IPS-18a (cell line): ENCODE measurements at regions not wholly inside any gene's neighbourhood (a gene's known extent, or its start where the extent isn't known, plus 50 kb on each side); places are given as distances from the start of the nearest gene placed in this dataset.

Experiments
- H3K27ac ChIP-seq: one replicate; pipeline ENCODE4 v1.5.1; 2013; ENCODE audit warnings: low read length
- H3K27me3 ChIP-seq: one replicate; pipeline ENCODE4 v1.6.1; 2013; ENCODE audit warnings: mild to moderate bottlenecking, low read length; ENCODE audit not compliant: control insufficient read depth, insufficient read depth
- H3K36me3 ChIP-seq: one replicate; pipeline ENCODE4 v1.6.1; 2013; ENCODE audit warnings: low read depth, low read length; ENCODE audit not compliant: control insufficient read depth
- H3K4me1 ChIP-seq: one replicate; pipeline ENCODE4 v1.6.1; 2013; ENCODE audit warnings: low read depth, low read length; ENCODE audit not compliant: control insufficient read depth
- H3K4me3 ChIP-seq: one replicate; pipeline ENCODE4 v1.5.1; 2013; ENCODE audit warnings: low read length
- H3K9ac ChIP-seq: one replicate; pipeline ENCODE4 v1.6.1; 2013; ENCODE audit warnings: mild to moderate bottlenecking, low read length, moderate library complexity
- H3K9me3 ChIP-seq: one replicate; pipeline ENCODE4 v1.6.1; 2013; ENCODE audit warnings: low read depth, low read length; ENCODE audit not compliant: control insufficient read depth

DNA sequence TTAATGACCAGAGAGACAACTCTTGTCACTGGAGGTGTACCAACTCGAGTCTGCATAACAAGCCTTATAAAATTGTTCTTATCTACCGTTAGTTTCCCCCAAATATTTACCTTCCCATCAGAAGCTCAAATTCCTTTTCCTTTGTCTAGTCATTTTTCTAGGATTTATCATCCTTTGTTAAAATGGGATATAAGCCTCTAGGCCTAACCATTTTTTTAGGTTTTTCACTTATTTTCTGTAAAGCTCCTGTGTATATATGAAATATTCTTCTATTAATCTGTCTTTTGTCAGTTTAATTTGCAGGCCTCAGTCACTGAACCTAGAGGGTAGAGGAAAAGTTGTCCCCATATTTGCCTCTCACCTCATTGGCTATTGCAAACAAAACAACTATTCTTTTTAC, 99.6 kb upstream of the TNFAIP3 start:
- H3K27me3 ChIP-seq: no peaks in the 10 kb centered on the region
- no peaks in the 10 kb centered on the region for H3K9me3 ChIP-seq
- no peaks in the 10 kb centered on the region for H3K36me3 ChIP-seq
- H3K4me3 ChIP-seq: no peak overlapping the region
- no peaks in the 10 kb centered on the region for H3K4me1 ChIP-seq
- no peak overlapping the region for H3K27ac ChIP-seq
- no peak overlapping the region for H3K9ac ChIP-seq

DNA sequence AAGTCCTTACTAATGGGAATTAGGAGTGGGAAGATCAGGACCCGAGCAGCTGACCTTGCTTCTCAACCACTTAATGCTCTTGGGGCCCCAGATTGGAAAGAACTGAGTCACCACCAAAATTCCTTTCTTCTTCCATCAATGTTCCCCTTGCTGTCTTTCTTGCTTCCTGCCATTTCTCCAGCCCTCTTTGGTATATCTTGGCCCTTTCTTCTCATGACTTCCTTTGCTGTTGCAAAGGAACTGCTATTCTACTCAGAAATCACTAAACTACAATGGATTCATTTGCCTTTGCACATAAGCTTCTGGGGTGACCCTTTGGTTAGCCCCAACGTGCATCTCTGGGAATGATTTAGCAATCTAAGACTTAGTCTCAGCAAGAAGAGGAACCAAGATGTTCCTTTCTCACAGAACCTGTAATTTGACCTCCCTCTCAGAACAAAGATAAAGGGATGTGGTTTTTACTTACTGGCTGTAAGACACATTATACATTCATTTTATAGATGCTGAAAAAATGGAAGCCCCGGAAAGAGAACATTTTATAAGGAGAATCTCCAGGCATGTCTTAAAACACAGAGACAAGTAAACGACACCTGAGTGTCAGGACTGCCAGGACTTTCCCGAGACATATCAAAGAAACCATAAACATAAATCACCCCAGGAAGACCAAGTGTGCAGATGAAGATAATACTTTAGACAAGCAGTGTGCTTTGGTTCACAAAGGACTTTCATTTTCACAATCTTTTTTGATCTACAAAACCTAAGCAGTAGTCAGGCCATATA, 99.0 kb upstream of the TNFAIP3 start:
- Histone ChIP-seq H3K27me3 (no peaks in the 10 kb centered on the region), H3K27ac (no peak overlapping the region), H3K4me1 (no peaks in the 10 kb centered on the region), H3K9me3 (no peaks in the 10 kb centered on the region), H3K9ac (no peak overlapping the region), H3K4me3 (no peak overlapping the region), H3K36me3 (no peaks in the 10 kb centered on the region)

DNA sequence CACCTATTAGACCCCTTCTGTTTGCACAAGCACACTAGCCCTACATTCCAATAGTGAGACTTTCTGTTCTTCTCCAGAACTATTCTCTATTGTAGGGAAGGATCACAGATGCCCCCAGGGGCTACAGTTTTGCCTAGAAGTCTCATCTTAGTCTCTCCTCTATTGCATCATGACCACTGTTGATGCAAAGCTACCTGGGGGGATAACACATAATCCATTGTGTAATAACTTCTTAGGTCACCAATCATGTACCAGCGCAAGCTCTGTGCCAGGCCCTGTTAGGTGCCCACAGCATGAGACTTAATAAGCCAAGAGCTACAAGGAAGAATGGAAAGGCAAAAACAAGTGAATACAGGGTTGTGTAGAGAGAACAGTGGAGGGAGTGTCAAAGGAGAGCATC, 98.1 kb upstream of the TNFAIP3 start:
- H3K4me1 ChIP-seq: no peaks in the 10 kb centered on the region
- H3K27me3 ChIP-seq: no peaks in the 10 kb centered on the region
- no peak overlapping the region for H3K9ac ChIP-seq
- no peaks in the 10 kb centered on the region for H3K9me3 ChIP-seq
- H3K4me3 ChIP-seq: no peak overlapping the region
- H3K36me3 ChIP-seq: no peaks in the 10 kb centered on the region
- no peak overlapping the region for H3K27ac ChIP-seq

DNA sequence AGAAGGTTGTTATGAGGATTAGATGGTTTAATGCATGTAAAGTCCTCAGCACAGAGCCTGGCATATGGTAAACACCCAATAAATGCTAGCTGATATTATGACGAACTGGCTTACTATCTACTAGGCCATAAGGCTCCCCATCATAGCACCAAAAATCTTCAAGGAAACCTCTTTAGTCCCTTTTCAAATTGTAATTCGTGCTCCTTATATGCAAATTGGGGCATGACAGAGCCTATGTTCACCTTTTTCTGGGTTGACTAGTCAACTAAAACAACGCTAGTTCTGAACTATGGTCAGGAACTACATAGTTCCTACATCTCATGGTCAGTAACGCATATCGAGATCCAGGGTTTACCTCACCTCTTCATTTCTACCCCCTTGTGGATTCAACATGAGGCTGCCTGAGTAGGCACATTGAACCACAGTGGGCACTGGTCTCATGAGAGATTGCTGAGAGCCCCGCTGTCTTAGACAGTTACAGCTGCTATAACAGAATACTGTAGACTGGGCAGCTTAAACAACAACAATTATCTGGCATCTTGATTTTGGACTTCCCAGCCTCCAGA, 97.2 kb upstream of the TNFAIP3 start:
- no peaks in the 10 kb centered on the region for H3K27me3 ChIP-seq
- H3K4me3 ChIP-seq: no peak overlapping the region
- H3K36me3 ChIP-seq: no peaks in the 10 kb centered on the region

DNA sequence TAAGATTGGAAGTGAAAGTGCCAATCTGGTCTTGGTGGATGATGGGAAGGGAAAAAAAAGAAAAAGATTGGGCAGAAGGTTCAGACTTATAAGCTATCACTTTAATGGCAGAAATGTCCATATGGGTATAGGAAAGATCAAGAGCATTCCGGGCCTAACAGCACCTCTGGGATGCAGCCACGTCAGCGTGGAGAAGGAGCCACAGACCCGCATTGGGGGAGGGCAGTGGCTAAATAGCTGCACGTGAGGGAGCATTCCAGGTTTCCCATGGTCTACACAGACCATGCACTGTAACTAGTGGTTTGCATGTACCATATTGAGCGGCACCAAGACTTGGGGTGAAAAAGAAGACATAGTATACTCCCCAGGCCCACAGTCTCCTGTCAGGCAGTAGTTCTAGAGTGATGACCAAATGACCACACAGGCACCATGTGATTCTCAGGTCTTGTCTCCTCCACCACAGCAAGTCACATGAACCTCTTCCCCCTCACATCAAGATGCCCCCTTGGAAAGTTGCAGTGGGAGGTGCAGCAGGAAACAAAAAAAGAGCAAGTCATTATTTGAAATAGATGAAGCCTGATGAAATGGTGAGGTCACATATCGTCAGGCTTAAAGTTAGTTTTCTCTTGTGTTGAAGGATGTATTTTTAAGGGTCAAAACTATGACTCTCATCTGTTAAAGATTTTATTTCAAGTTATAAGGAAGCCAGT, 94.4 kb upstream of the TNFAIP3 start:
- Histone ChIP-seq H3K27me3 (no peaks in the 10 kb centered on the region), H3K9ac (no peak overlapping the region), H3K27ac (no peak overlapping the region), H3K4me1 (no peaks in the 10 kb centered on the region), H3K36me3 (no peaks in the 10 kb centered on the region), H3K9me3 (no peaks in the 10 kb centered on the region), H3K4me3 (no peak overlapping the region)

More for the DNA sequence above, 97.2 kb upstream of the TNFAIP3 start:
- Histone ChIP-seq H3K27ac (no peak overlapping the region), H3K4me1 (no peaks in the 10 kb centered on the region), H3K9ac (no peak overlapping the region), H3K9me3 (no peaks in the 10 kb centered on the region)

DNA sequence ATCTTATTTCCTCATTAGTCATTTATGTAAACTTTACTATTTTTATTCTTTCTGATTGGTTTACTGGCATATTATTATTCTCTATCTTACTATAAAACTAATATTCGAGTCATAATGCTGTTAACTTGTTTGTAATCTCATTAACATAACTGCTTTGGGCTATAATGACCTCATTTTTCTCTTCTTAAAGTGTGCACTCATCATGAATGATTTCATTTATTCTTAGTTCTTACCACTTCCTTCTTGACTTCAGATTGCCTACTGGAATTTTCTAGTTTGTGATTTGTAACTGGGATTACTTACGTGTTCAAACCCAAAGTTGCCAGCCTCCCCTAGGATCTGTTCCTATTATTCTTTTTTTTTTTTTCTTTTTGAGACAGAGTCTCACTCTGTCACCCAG, 91.8 kb upstream of the TNFAIP3 start:
- no peak overlapping the region for H3K4me3 ChIP-seq
- H3K9me3 ChIP-seq: no peaks in the 10 kb centered on the region
- no peak overlapping the region for H3K9ac ChIP-seq
- H3K27me3 ChIP-seq: no peaks in the 10 kb centered on the region
- H3K4me1 ChIP-seq: no peaks in the 10 kb centered on the region
- no peak overlapping the region for H3K27ac ChIP-seq
- H3K36me3 ChIP-seq: no peaks in the 10 kb centered on the region

DNA sequence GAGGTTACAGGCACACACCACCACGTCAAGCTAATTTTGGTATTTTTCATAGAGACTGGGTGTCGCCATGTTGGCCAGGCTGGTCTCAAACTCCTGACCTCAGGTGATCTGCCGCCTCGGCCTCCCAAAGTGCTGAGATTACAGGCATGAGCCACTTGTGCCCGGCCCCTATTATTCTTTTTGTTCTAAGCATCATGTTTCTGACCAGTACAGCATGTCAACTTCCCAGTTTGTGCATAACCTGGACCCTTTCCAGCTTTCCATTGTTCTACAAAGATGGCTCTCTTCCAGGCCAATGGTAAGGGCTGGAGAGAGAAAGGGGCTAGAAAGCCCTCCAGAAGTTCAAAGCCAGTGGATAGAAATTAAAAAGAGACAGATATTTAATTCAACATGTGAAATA, 91.3 kb upstream of the TNFAIP3 start:
- no peaks in the 10 kb centered on the region for H3K9me3 ChIP-seq
- H3K27me3 ChIP-seq: no peaks in the 10 kb centered on the region
- H3K9ac ChIP-seq: no peak overlapping the region
- no peak overlapping the region for H3K27ac ChIP-seq
- no peaks in the 10 kb centered on the region for H3K4me1 ChIP-seq
- no peak overlapping the region for H3K4me3 ChIP-seq
- no peaks in the 10 kb centered on the region for H3K36me3 ChIP-seq

DNA sequence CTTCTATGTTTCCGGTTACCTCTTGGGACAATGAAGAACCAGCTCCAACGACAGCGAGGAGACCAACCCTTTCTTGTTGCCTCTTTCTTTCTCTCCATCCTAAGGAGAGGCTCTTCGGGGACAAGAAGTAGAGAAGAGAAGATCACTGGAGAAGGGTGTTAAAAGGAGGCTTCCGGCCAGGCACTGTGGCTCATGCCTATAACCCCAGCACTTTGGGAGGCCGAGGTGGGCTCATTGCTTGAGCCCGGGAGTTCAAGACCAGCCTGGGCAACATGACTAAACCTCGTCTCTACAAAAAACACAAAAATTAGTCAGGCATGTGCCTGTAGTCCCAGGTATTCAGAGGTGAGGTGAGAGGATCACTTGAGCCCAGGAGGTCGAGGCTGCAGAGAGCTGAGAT, 90.8 kb upstream of the TNFAIP3 start:
- Histone ChIP-seq H3K9me3 (no peaks in the 10 kb centered on the region), H3K27me3 (no peaks in the 10 kb centered on the region), H3K4me3 (no peak overlapping the region), H3K4me1 (no peaks in the 10 kb centered on the region), H3K27ac (no peak overlapping the region), H3K36me3 (no peaks in the 10 kb centered on the region), H3K9ac (no peak overlapping the region)

DNA sequence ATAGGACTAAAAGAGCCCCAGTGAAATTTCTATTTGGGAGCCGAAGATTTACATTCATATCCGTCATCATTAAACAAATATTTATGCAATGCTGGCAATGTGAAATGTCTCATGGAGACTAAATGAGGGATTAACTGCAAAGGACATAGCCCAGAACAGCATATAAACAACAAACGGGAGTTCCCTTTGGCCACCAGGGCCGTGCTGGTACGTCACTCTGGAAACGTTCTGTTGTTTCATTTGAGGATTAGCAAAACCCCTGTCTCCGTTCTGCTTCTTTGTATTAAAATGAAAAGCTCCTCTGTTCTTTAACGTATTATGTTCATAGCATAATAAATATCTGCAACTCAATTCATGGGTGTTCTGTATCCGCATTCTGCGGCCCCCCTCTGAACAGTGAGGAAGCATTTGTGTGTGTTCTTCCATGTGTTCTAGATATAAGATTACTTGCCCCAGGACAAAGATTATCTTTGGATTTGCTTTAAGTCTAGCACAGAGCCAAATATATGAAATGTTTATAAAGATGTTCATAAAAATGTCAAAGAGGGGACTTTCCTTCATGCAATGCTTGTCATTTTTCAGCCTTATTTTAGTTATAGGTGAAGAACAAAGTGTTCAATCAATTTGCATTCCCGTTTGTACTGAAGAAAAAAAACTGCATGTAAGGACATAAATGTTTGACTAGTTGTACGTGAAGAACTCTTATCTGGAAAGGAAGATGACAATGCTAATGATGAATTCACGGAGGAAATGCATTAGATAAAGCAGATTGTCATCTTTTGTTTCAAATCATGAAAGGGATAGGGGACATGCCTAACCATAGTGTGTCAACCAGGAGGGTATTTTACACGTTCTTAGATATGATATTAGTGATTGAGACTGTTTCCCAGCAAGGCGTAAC, 90.0 kb upstream of the TNFAIP3 start:
- Histone ChIP-seq H3K27ac (no peak overlapping the region), H3K4me1 (no peaks in the 10 kb centered on the region), H3K27me3 (no peaks in the 10 kb centered on the region), H3K36me3 (no peaks in the 10 kb centered on the region), H3K9me3 (no peaks in the 10 kb centered on the region), H3K9ac (no peak overlapping the region), H3K4me3 (no peak overlapping the region)

DNA sequence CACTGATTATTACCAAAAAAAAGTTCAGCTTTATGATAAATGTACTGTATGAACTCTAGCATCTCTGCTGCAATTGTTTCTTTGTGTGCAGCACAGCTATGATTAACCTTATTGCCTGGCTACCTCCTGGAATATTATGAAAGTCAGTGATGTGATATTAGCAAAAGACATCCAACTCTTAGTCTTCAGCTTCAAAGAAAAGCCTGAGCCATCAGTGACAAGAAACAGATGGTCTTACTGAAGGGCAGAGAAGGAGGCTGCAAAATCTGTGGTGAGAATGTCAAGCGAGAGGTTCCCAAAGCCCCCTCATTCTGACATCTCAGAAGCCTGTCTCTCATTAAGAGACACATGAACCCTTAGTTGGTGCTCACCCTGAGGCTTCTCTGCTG, 89.4 kb upstream of the TNFAIP3 start:
- H3K27ac ChIP-seq: no peak overlapping the region

DNA sequence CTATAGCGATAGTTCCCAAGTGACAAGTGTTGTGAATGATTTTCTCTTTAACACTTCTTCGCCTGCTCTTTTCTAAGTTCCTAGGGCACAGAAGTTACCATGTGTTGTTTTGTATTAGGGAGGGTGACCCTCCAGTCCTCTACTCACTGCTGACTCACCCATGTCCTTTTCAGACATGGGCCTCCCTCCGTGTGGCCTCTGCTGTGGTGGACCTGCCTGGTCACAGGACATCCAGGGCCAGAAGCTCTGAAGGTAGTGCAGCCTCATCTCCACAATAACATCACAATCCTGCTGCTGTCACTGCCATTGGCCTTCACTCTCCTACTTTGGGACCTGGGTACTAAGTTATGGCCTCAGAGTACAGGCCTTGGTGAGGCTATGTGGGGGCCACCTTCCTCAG, 87.1 kb upstream of the TNFAIP3 start:
- Histone ChIP-seq H3K36me3 (no peaks in the 10 kb centered on the region), H3K9ac (no peak overlapping the region), H3K27me3 (no peaks in the 10 kb centered on the region), H3K9me3 (no peaks in the 10 kb centered on the region), H3K27ac (no peak overlapping the region), H3K4me3 (no peak overlapping the region), H3K4me1 (no peaks in the 10 kb centered on the region)

More for the DNA sequence above, 89.4 kb upstream of the TNFAIP3 start:
- no peaks in the 10 kb centered on the region for H3K27me3 ChIP-seq
- H3K4me1 ChIP-seq: no peaks in the 10 kb centered on the region
- no peak overlapping the region for H3K4me3 ChIP-seq
- H3K36me3 ChIP-seq: no peaks in the 10 kb centered on the region
- H3K9me3 ChIP-seq: no peaks in the 10 kb centered on the region
- no peak overlapping the region for H3K9ac ChIP-seq
